Activated CD8-positive, alpha-beta memory T cell treated with anti-CD3 and anti-CD28 coated beads for 36 hours (primary cell): ENCODE measurements at regions not wholly inside any gene's neighbourhood (a gene's known extent, or its start where the extent isn't known, plus 50 kb on each side); places are given as distances from the start of the nearest gene placed in this dataset.
"Not testable (repeated sequence)": the region's sequence is repeated elsewhere in the genome, so short reads cannot be mapped to it uniquely, and the experiment has no call there.

Source experiments
- CTCF ChIA-PET: fragments of 350-600 bp; sonication (Branson Sonifier 250); formaldehyde crosslinking; loops from one replicate; lab custom pipeline; 2021; ENCODE audit warnings: antibody characterized with exemption; lab: Charles Lee
- POLR2A ChIA-PET: fragments of 350-600 bp; sonication (Branson Sonifier 250); formaldehyde crosslinking; loops from one replicate; lab custom pipeline; 2021; ENCODE audit warnings: antibody characterized with exemption; lab: Charles Lee

DNA sequence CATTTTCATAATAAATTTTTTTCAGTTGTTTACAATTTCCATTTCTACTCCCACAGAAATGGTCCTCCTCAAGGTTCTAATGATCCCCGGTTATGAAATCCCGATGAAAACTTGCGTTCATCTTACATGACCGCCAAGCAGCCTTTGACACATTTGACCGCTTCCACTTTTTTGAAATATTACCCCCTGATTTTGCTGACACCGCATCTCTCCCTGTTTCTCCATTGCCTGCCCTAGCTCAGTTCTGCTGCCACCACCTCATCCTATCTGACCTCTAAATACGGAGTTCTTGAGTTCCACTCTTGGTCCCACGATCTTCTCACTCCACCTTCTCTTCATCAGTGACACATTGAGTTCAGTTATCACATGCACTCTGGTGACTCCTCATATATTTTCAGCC lies 74.1 kb downstream of the SLC35B3 start:
- ChIA-PET POLR2A (no interaction called here), CTCF (no interaction called here)

- POLR2A ChIA-PET, result no interaction called here
- CTCF ChIA-PET, result no interaction called here
Measured at GRCh38 chr6:8352966-8353340, 82.4 kb downstream of the SLC35B3 start.

DNA sequence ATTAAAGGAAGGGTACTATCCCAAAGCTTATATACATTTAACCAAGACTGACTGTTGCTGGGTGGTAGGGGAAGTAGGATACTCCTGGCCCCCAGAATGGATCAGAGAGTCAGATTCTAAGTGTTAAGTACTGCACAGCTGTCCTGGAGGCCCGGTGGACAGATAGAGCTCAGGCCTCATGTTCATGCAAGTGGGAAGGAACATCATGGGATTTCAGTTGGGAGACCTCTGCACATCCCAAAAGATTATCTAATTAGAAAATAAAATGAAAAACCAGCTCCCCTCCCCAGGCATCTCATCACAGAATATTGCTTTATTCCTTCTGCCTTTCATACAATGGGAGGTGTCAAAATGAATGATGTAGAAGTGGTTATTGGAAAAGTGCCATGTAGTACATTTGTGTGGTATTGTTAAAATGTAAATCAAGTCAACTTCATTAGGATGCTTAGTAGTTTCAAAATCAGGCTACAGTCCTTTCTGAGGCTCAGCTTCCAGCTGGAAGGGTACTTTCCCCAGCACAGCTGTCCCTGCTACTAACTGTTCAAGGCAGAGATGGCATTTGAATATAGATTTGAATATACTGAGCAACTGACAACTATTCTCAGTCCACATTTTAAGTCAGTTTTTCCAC lies 82.9 kb downstream of the SLC35B3 start:
- CTCF ChIA-PET, result no interaction called here
- POLR2A ChIA-PET, result no interaction called here

DNA sequence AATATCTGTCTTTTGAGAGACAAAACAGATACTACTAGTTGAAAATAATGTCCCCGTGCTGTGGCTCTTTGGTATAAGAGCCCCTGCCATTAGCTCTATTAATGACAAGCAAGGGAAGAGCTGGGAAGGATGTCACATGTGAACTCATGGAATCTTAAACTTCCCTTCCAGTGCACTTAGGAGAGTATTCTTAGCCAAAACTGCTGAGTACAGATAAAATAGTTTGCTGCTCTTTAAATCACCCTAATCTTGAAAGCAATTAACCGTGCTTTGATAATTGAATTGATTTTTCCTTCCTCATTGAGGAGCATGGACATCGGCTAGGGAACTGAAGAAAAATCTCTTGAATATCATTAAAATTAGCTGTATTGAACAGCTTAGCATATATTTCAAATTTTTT lies 91.7 kb downstream of the SLC35B3 start:
- POLR2A ChIA-PET, result no interaction called here
- CTCF ChIA-PET, result no interaction called here

DNA sequence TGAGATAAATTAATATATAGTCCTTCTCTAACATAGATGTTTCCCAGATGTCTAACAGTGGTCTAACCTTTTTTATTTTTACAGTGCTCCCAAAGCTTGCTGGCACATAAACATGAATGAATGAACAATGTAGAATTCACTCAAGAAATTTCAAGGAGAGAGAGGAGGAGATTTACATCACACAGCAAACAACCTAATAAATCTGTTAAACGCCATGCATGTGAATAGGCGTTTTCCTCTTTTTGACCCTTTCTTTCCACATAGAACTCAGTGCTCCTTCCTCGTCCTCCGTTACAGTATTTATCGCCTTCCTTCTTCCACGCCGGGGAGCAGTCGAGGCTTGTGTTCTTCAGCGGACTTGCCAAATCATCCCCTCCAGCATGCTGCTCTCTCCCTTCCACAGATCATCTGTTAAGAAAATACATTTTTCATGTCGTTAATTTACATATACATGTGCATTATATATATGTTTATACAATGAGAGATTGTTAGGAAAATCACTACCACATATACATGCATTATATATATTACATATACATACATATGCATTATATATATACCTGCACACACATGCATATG lies 93.0 kb downstream of the SLC35B3 start:
- POLR2A ChIA-PET, result no interaction called here
- CTCF ChIA-PET, result no interaction called here

GRCh38 chr6:8337147-8337546 lies 98.2 kb downstream of the SLC35B3 start:
- ChIA-PET CTCF (no interaction called here), POLR2A (no interaction called here)

DNA sequence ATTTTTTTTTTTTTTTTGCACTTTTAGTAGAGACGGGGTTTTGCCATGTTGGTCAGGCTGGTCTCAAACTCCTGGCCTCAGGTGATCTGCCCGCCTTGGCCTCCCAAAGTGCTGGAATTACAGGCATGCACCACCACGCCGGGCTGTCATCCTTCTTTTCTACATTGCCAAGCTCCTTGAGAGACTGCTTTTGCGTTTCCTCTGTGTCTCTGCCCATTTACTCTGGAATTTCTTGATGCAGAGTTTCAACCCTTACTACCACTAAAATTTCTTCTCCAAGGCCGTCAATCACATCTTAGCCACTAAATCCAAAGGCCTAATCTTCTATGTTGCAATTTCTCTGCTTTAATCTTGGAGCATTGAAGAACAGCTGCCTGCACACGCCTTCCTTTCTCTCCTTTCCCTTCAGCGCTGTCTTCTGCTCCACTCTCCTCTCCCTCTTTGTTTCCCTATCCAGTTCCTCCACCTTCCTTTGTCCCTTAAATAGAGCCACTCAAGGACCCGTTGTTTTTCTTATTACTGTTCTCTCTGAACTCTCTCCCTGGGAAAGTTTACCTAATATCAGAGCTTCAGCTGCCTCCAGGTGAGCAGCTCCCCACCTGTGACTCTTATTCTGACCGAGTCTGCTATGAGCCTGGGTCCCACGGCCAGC lies 98.8 kb downstream of the SLC35B3 start:
- CTCF ChIA-PET, result no interaction called here

DNA sequence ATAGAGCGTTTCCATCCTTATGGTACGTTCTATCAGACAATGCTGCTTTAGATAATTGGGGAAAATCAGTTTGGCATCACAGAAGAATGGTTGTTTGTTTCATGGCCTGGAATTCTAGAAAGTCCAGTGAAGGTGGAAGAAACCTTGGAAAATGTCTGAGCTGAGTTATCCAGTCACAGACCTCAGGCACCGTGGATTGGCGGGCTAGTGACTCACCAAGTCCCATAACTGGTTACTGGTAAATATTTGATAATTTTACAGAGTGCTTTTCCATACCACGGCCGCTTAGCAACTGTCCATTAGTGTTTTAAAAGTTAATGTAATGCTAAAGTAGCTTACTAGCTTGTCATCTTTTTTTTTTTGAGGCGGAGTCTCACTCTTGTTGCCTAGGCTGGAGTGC lies 99.4 kb downstream of the SLC35B3 start:
- ChIA-PET POLR2A (no interaction called here), CTCF (no interaction called here)

More for the DNA sequence above, 98.8 kb downstream of the SLC35B3 start:
- POLR2A ChIA-PET, result no interaction called here

DNA sequence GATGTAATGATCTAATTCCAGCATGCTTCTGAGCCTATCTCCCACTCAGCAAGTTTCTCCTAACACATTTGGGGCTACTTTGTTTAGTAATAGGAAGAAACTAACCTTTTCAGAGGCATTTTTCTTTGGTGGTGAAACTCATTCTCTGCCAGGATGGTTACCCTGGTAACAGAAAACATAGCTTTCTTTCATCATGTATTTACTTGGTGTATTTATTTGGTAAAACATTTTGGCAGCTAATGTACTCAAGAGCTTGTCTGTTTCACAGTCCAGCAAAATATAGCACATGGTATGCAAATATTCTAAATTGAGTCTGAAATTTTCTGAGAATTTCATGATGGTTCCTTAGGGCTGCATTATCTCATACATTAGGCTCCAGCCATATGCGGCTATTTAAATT lies 100.0 kb downstream of the SLC35B3 start:
- ChIA-PET CTCF (no interaction called here), POLR2A (no interaction called here)

- CTCF ChIA-PET, result no interaction called here
Measured at GRCh38 chr6:8334113-8334512, 101.2 kb downstream of the SLC35B3 start.

DNA sequence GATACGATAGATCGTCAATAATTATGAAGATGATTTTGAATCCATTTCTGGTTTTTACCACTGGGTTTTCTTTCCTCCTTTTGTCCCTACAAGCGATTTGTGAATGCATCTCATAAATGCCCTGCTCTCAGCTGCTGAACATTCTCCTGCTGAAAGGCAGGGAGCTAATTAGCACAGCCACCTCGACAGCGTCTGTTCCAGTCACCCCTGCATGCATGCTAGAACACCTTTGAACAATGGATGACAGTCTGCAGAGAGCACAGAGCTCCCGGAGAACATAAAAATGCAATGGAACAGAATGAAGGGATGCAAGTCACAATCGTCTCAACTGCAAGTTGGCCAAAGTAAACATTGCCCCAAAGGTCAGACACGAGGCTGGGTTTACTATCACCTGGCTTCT lies 105.8 kb downstream of the SLC35B3 start:
- ChIA-PET CTCF (no interaction called here), POLR2A (no interaction called here)

More at GRCh38 chr6:8334113-8334512, 101.2 kb downstream of the SLC35B3 start:
- POLR2A ChIA-PET, result no interaction called here

- CTCF ChIA-PET, result no interaction called here
- POLR2A ChIA-PET, result no interaction called here
Measured at GRCh38 chr6:8325743-8326142, 109.6 kb downstream of the SLC35B3 start.

DNA sequence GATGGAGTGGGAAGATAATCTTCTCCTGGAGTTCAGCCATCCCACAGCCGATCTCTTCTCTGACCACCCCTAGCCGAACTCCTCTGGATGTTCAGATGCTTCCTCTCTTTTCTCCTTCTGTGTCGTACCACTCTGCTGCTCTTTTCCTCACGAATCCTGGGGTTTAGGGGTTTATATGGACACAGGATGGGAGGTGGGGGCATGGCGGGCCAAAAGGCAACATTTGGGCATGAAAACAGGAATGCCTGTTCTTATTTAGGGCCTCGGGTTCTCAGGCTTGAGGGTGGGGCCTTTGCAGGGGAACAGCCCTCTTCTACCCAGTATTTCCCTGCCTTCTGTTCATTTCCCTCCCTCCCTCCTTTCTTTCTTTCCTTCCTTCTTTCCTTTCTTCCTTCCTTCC lies 112.7 kb downstream of the SLC35B3 start:
- CTCF ChIA-PET, result no interaction called here
- POLR2A ChIA-PET, result no interaction called here

GRCh38 chr6:8321671-8322404 lies 113.5 kb downstream of the SLC35B3 start:
- CTCF ChIA-PET, result no interaction called here
- POLR2A ChIA-PET, result no interaction called here

GRCh38 chr6:8315154-8315553 lies 120.2 kb downstream of the SLC35B3 start:
- ChIA-PET CTCF (no interaction called here), POLR2A (no interaction called here)

GRCh38 chr6:8301502-8301901 lies 133.8 kb downstream of the SLC35B3 start:
- POLR2A ChIA-PET, result no interaction called here
- CTCF ChIA-PET, result no interaction called here

- POLR2A ChIA-PET, result no interaction called here
- CTCF ChIA-PET, result no interaction called here
Measured at GRCh38 chr6:8299034-8299433, 136.3 kb downstream of the SLC35B3 start.

DNA sequence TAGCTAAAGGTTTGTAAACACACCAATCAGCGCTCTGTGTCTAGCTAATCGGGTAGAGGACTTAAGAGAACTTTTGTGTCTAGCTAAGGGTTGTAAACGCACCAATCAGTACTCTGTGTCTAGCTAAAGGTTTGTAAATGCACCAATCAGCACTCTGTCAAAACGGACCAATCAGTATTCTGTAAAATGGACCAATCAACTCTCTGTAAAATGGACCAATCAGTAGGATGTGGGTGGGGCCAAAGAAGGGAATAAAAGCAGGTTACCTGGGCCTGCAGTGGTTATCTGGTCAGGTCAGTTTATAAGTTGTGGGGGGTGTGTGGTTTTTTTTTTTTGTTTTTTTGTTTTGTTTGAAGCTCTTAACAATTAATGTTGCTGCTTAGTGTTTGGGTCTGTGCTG lies 152.4 kb downstream of the SLC35B3 start:
- CTCF ChIA-PET, POLR2A ChIA-PET: not testable (repeated sequence)

DNA sequence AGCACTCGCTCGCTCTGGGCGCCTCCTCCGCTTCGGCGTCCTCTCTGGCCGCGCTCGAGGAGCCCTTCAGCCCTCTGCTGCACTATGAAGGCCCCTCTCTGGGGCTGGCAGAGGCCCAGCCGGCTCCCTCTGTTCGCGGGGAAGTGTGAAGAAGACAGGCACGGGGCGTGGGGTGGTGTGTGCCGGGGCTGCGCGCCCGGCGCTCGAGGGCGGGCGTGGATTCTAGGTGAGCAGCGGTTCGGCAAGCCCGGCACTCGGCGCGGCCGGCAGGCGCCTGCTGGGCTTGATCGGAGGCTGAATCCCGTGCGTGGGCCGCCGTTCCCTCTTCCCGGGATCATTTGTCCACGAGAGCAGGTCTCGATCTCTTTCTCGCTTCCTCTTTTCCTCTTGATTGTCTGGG lies 153.0 kb downstream of the SLC35B3 start:
- ChIA-PET POLR2A (no interaction called here), CTCF (no interaction called here)

GRCh38 chr6:8279041-8279805 lies 156.1 kb downstream of the SLC35B3 start:
- CTCF ChIA-PET, result no interaction called here

More at GRCh38 chr6:8279041-8279805, 156.1 kb downstream of the SLC35B3 start:
- POLR2A ChIA-PET, result no interaction called here
